ENCODE measurements at regions not wholly inside any gene's neighbourhood (a gene's known extent, or its start where the extent isn't known, plus 50 kb on each side); places are given as distances from the start of the nearest gene placed in this dataset.

DNA sequence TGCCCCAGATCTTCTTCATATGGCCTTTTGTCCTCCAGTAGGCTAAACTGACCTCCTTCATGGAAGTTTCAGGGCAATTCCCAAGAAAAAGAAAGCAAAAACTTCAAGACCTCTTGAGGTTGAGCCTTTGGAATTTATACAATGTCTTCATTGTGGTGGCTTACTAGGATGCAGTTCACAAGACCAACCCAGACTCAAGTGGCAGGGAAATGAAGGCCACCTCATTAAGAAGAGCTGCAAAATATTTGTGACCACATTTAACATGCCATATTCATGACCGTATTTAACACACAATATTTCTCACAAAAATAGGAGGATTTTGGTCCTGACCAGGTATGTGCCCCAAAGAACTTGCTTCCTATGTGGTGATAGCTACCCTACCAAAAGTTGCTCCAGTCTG is 605.5 kb upstream of the PITX2 start:
- ChIA-PET POLR2A (no interaction called here), CTCF (ENCODE audit: low intra/inter-chr PET ratio) (no interaction called here)
- H3K4me1 ChIP-seq (replicated peaks in 1 of 2; ENCODE audit: control insufficient read depth in 2 of 2, insufficient read depth in 2 of 2, low read length in 2 of 2) = no peaks in the 10 kb centered on the region
- WGBS (ENCODE audit: insufficient coverage, low coverage, missing lambda C conversion rate) = 0% methylated on average over 1 of the region's 1 CpG
- FAIRE-seq = no peak
- no peak for ATAC-seq
- H3K79me2 ChIP-seq (ENCODE audit: control insufficient read depth, insufficient read depth, low read length) = no peaks in the 10 kb centered on the region
- no peak for DNase-seq (ENCODE audit: extremely low read depth in 1 of 4, low spot score in 3 of 4)
- no peak overlapping the region for H3K27ac ChIP-seq (ENCODE audit: extremely low read depth, low read depth, low read length)
- no peaks in the 10 kb centered on the region for H4K20me1 ChIP-seq (replicated peaks; ENCODE audit: control insufficient read depth, insufficient read depth, low read length)
- H3K9ac ChIP-seq (ENCODE audit: insufficient read depth in 1 of 2, low read depth in 2 of 2, low read length in 2 of 2) = no peak overlapping the region
- no TSS peak for BruUV-seq (replicated peaks)
- H3K4me3 ChIP-seq = no peak overlapping the region
- H3K4me2 ChIP-seq (ENCODE audit: insufficient read depth, low read length) = no peak overlapping the region
- H2AFZ ChIP-seq (ENCODE audit: low read depth, low read length) = no peak overlapping the region
- H3K36me3 ChIP-seq (ENCODE audit: control insufficient read depth, insufficient read depth, low read length) = no peaks in the 10 kb centered on the region
- H3K27me3 ChIP-seq (ENCODE audit: control insufficient read depth in 2 of 2, insufficient read depth in 2 of 2, low read length in 2 of 2) = no peaks in the 10 kb centered on the region
- H3K9me1 ChIP-seq (ENCODE audit: control insufficient read depth, insufficient read depth, low read length) = no peaks in the 10 kb centered on the region
- intact Hi-C loops (cut with micrococcal nuclease) (no loop called here), in situ Hi-C loops (cut with MboI) (no loop called here)
- H3K9me3 ChIP-seq (replicated peaks; ENCODE audit: control insufficient read depth, insufficient read depth, low read depth, low read length) = 0 out of 2 replicates have a peak, but pooled peaks cover 2% of the 10 kb centered on the region
- TF ChIP-seq, protein P1, sequence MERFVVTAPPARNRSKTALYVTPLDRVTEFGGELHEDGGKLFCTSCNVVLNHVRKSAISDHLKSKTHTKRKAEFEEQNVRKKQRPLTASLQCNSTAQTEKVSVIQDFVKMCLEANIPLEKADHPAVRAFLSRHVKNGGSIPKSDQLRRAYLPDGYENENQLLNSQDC (CRISPR knock-in tag; IDR thresholded peaks at IDR 0.05) = no peak
- TF ChIP-seq SRSF7 (optimal IDR thresholded peaks at IDR 0.05; ENCODE audit: low read depth, low read length) = no peak
- no peak for TF ChIP-seq ZNF766 (CRISPR knock-in tag; conservative IDR thresholded peaks at IDR 0.05)
- TF ChIP-seq, protein P2, sequence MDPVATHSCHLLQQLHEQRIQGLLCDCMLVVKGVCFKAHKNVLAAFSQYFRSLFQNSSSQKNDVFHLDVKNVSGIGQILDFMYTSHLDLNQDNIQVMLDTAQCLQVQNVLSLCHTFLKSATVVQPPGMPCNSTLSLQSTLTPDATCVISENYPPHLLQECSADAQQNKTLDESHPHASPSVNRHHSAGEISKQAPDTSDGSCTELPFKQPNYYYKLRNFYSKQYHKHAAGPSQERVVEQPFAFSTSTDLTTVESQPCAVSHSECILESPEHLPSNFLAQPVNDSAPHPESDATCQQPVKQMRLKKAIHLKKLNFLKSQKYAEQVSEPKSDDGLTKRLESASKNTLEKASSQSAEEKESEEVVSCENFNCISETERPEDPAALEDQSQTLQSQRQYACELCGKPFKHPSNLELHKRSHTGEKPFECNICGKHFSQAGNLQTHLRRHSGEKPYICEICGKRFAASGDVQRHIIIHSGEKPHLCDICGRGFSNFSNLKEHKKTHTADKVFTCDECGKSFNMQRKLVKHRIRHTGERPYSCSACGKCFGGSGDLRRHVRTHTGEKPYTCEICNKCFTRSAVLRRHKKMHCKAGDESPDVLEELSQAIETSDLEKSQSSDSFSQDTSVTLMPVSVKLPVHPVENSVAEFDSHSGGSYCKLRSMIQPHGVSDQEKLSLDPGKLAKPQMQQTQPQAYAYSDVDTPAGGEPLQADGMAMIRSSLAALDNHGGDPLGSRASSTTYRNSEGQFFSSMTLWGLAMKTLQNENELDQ (CRISPR knock-in tag; IDR thresholded peaks at IDR 0.05; ENCODE audit: borderline replicate concordance) = no peak
- TF ChIP-seq, protein P3, sequence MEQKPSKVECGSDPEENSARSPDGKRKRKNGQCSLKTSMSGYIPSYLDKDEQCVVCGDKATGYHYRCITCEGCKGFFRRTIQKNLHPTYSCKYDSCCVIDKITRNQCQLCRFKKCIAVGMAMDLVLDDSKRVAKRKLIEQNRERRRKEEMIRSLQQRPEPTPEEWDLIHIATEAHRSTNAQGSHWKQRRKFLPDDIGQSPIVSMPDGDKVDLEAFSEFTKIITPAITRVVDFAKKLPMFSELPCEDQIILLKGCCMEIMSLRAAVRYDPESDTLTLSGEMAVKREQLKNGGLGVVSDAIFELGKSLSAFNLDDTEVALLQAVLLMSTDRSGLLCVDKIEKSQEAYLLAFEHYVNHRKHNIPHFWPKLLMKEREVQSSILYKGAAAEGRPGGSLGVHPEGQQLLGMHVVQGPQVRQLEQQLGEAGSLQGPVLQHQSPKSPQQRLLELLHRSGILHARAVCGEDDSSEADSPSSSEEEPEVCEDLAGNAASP (IDR thresholded peaks at IDR 0.05) = no peak
- TF ChIP-seq HEY1 (CRISPR knock-in tag; IDR thresholded peaks at IDR 0.05; ENCODE audit: borderline replicate concordance) = no peak
- TF ChIP-seq RBFOX2 (IDR thresholded peaks at IDR 0.05; ENCODE audit: low read depth, low read length) = no peak
- TF ChIP-seq, protein P4, sequence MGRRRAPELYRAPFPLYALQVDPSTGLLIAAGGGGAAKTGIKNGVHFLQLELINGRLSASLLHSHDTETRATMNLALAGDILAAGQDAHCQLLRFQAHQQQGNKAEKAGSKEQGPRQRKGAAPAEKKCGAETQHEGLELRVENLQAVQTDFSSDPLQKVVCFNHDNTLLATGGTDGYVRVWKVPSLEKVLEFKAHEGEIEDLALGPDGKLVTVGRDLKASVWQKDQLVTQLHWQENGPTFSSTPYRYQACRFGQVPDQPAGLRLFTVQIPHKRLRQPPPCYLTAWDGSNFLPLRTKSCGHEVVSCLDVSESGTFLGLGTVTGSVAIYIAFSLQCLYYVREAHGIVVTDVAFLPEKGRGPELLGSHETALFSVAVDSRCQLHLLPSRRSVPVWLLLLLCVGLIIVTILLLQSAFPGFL (CRISPR knock-in tag; IDR thresholded peaks at IDR 0.05) = no peak
- TF ChIP-seq, protein P5, sequence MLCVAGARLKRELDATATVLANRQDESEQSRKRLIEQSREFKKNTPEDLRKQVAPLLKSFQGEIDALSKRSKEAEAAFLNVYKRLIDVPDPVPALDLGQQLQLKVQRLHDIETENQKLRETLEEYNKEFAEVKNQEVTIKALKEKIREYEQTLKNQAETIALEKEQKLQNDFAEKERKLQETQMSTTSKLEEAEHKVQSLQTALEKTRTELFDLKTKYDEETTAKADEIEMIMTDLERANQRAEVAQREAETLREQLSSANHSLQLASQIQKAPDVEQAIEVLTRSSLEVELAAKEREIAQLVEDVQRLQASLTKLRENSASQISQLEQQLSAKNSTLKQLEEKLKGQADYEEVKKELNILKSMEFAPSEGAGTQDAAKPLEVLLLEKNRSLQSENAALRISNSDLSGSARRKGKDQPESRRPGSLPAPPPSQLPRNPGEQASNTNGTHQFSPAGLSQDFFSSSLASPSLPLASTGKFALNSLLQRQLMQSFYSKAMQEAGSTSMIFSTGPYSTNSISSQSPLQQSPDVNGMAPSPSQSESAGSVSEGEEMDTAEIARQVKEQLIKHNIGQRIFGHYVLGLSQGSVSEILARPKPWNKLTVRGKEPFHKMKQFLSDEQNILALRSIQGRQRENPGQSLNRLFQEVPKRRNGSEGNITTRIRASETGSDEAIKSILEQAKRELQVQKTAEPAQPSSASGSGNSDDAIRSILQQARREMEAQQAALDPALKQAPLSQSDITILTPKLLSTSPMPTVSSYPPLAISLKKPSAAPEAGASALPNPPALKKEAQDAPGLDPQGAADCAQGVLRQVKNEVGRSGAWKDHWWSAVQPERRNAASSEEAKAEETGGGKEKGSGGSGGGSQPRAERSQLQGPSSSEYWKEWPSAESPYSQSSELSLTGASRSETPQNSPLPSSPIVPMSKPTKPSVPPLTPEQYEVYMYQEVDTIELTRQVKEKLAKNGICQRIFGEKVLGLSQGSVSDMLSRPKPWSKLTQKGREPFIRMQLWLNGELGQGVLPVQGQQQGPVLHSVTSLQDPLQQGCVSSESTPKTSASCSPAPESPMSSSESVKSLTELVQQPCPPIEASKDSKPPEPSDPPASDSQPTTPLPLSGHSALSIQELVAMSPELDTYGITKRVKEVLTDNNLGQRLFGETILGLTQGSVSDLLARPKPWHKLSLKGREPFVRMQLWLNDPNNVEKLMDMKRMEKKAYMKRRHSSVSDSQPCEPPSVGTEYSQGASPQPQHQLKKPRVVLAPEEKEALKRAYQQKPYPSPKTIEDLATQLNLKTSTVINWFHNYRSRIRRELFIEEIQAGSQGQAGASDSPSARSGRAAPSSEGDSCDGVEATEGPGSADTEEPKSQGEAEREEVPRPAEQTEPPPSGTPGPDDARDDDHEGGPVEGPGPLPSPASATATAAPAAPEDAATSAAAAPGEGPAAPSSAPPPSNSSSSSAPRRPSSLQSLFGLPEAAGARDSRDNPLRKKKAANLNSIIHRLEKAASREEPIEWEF (CRISPR knock-in tag; IDR thresholded peaks at IDR 0.05) = no peak
- no peak for TF ChIP-seq KDM5B (IDR thresholded peaks at IDR 0.05; ENCODE audit: insufficient replicate concordance, low read depth, low read length)
